AG10803 (cell line): ENCODE measurements at regions not wholly inside any gene's neighbourhood (a gene's known extent, or its start where the extent isn't known, plus 50 kb on each side); places are given as distances from the start of the nearest gene placed in this dataset.

Source experiments
- DNase-seq: peaks from one replicate; pipeline ENCODE4 v3.0.0; 2010; ENCODE audit warnings: low read depth
- H3K4me3 ChIP-seq: 2 replicates; pipeline ENCODE4 v1.5.1; 2011; ENCODE audit warnings: mild to moderate bottlenecking, low read length, control low read depth
- TF ChIP-seq, protein P1 (sequence below): conservative IDR thresholded peaks from 2 replicates; pipeline ENCODE4 v1.5.1; 2011; ENCODE audit warnings: mild to moderate bottlenecking, low read length, control low read depth, inconsistent platforms

DNA sequence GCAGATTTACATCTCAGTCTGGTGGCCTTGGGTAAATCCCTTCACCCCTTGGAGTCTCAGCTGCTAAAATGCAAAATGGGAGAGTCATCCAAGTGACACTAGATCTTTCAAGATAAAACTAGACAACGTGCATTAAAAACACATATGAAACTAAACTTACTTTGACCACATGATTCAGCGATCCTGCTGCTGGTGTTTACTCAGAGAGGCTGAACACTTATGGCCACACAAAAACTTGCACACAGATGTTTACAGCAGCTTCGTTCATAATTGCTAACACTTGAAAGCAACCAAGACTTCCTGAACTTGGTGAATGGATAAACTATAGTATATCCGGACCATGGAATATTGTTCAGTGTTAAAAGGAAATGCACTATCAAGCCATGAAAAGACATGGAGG, 55.3 kb upstream of the GPR6 start:
- no peak for DNase-seq
- TF ChIP-seq, protein P1, sequence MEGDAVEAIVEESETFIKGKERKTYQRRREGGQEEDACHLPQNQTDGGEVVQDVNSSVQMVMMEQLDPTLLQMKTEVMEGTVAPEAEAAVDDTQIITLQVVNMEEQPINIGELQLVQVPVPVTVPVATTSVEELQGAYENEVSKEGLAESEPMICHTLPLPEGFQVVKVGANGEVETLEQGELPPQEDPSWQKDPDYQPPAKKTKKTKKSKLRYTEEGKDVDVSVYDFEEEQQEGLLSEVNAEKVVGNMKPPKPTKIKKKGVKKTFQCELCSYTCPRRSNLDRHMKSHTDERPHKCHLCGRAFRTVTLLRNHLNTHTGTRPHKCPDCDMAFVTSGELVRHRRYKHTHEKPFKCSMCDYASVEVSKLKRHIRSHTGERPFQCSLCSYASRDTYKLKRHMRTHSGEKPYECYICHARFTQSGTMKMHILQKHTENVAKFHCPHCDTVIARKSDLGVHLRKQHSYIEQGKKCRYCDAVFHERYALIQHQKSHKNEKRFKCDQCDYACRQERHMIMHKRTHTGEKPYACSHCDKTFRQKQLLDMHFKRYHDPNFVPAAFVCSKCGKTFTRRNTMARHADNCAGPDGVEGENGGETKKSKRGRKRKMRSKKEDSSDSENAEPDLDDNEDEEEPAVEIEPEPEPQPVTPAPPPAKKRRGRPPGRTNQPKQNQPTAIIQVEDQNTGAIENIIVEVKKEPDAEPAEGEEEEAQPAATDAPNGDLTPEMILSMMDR, result no peak
- H3K4me3 ChIP-seq, result no peak overlapping the region

DNA sequence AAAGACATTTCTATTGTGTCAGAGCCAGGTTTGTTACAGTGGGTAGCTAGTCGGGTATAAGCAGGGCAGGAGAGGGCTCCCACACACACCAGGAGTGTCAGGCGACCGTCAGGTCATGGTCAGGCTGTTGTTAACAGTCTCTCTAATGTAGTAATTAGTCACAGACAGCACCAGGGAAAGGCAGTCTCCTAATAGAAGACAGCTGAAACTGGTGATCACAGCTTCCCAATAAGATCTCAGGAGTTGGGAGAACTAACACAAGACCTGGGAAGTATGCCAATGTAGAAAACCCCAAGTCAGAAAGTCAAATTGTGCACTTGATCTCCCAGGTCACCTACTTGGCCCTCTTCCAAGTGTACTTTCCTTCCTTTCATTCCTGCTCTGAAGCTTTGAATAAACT, 53.0 kb upstream of the GPR6 start:
- H3K4me3 ChIP-seq, result no peak overlapping the region
- DNase-seq, result no peak
- TF ChIP-seq, protein P1, result no peak

DNA sequence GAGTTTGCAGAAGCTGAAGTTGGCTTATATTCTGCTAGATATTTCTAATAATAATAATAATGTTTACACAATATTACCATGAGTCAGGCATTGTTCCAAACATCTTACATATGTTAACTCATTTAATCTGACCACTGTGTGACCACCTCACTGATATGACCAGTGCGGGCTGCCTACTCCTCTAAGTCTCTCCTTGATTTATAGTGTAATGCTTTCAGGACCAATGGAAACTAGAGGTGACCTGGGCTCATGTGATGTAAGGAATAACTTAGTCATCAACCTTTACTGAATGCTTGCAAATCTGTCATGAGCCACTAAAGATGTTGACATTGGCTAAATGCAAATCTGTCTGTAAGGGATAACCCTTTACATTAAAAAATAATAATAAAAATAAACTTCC, 51.1 kb upstream of the GPR6 start:
- TF ChIP-seq, protein P1, result no peak
- no peak overlapping the region for H3K4me3 ChIP-seq
- no peak for DNase-seq
